ENCODE measurements at regions not wholly inside any gene's neighbourhood (a gene's known extent, or its start where the extent isn't known, plus 50 kb on each side); places are given as distances from the start of the nearest gene placed in this dataset.

- Mint-ChIP-seq H3K4me1 (ENCODE audit: unreplicated experiment) (no peaks in the 10 kb centered on the region), H3K27me3 (ENCODE audit: unreplicated experiment) (no peaks in the 10 kb centered on the region), H3K9me3 (ENCODE audit: unreplicated experiment) (peaks cover 4% of the 10 kb centered on the region), H3K4me3 (ENCODE audit: unreplicated experiment) (no peak overlapping the region), H3K36me3 (ENCODE audit: unreplicated experiment) (no peaks in the 10 kb centered on the region), H3K27ac (ENCODE audit: unreplicated experiment) (no peak overlapping the region)
- DNase-seq (ENCODE audit: extremely low spot score, unreplicated experiment), result no peak
- TF ChIP-seq, protein P1, sequence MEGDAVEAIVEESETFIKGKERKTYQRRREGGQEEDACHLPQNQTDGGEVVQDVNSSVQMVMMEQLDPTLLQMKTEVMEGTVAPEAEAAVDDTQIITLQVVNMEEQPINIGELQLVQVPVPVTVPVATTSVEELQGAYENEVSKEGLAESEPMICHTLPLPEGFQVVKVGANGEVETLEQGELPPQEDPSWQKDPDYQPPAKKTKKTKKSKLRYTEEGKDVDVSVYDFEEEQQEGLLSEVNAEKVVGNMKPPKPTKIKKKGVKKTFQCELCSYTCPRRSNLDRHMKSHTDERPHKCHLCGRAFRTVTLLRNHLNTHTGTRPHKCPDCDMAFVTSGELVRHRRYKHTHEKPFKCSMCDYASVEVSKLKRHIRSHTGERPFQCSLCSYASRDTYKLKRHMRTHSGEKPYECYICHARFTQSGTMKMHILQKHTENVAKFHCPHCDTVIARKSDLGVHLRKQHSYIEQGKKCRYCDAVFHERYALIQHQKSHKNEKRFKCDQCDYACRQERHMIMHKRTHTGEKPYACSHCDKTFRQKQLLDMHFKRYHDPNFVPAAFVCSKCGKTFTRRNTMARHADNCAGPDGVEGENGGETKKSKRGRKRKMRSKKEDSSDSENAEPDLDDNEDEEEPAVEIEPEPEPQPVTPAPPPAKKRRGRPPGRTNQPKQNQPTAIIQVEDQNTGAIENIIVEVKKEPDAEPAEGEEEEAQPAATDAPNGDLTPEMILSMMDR (IDR thresholded peaks at IDR 0.05), result no peak
Measured at GRCh38 chr2:67851956-67852824, 210.6 kb downstream of the C1D start.

DNA sequence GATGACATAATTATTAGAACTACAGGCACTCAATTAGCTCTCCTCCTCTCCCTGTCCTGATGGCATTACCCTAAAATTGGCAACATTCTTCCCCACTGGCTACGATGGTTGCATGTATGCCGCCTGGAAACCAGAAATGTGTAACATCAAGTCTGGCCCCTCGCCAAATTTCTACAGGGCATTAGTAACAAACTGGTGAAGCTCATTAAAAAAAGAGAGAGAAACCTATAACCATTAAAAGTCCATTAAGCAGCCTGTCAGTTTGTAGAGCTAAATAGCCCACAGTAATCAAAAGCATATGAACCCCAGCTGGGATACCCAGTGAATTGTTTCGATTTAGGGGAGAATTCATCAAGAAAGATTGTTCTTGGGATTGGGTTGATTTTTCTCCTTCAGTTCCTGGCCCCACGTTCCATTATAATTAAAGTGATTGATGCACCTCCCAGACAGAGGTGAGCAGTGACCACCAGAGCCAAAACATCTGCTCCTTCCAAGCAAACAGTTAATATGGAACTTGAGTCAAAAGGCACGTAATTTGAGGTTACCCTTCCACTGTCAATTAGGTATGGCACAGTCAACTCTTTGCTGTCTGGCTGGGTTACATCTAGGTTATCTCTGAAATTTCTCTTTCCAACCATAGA lies 208.6 kb downstream of the C1D start:
- no peak overlapping the region for H3K4me3 Mint-ChIP-seq (ENCODE audit: unreplicated experiment)
- DNase-seq (ENCODE audit: extremely low spot score, unreplicated experiment), result no peak
- H3K9me3 Mint-ChIP-seq (ENCODE audit: unreplicated experiment), result peaks cover 4% of the 10 kb centered on the region
- no peaks in the 10 kb centered on the region for H3K36me3 Mint-ChIP-seq (ENCODE audit: unreplicated experiment)
- H3K27ac Mint-ChIP-seq (ENCODE audit: unreplicated experiment), result no peak overlapping the region
- H3K4me1 Mint-ChIP-seq (ENCODE audit: unreplicated experiment), result no peaks in the 10 kb centered on the region
- TF ChIP-seq, protein P1 (IDR thresholded peaks at IDR 0.05), result no peak
- H3K27me3 Mint-ChIP-seq (ENCODE audit: unreplicated experiment), result no peaks in the 10 kb centered on the region

GRCh38 chr2:67854798-67855197 lies 208.0 kb downstream of the C1D start:
- Mint-ChIP-seq H3K9me3 (ENCODE audit: unreplicated experiment) (peaks cover 4% of the 10 kb centered on the region), H3K4me3 (ENCODE audit: unreplicated experiment) (no peak overlapping the region), H3K27me3 (ENCODE audit: unreplicated experiment) (no peaks in the 10 kb centered on the region), H3K27ac (ENCODE audit: unreplicated experiment) (no peak overlapping the region), H3K4me1 (ENCODE audit: unreplicated experiment) (no peaks in the 10 kb centered on the region), H3K36me3 (ENCODE audit: unreplicated experiment) (no peaks in the 10 kb centered on the region)
- TF ChIP-seq, protein P1 (IDR thresholded peaks at IDR 0.05), result no peak
- no peak for DNase-seq (ENCODE audit: extremely low spot score, unreplicated experiment)

- Mint-ChIP-seq H3K27ac (ENCODE audit: unreplicated experiment) (no peak overlapping the region), H3K4me1 (ENCODE audit: unreplicated experiment) (no peaks in the 10 kb centered on the region), H3K27me3 (ENCODE audit: unreplicated experiment) (no peaks in the 10 kb centered on the region)
Measured at GRCh38 chr2:67856866-67857265, 205.9 kb downstream of the C1D start.

DNA sequence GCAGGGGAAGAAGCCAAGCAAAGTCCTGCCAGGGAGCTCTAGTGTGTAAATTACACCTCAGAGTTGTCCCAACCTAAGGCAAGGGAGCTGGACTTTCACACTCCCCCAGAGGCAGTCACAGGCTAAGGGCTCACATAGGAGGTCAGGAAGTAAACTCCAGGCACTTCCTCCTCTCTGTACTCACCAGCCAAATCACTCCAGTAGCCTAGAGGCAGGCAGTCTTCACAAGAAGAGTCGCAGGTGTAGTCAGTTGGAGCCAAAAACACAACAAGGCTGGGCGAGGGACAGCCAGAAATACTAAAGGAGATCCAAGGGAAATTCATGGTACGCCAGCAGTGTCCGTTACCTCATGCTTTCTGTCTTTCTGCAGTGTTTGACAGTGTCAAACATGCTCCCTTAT lies 205.0 kb downstream of the C1D start:
- Mint-ChIP-seq H3K9me3 (ENCODE audit: unreplicated experiment) (no peaks in the 10 kb centered on the region), H3K27ac (ENCODE audit: unreplicated experiment) (no peak overlapping the region), H3K4me1 (ENCODE audit: unreplicated experiment) (no peaks in the 10 kb centered on the region), H3K27me3 (ENCODE audit: unreplicated experiment) (no peaks in the 10 kb centered on the region), H3K4me3 (ENCODE audit: unreplicated experiment) (no peak overlapping the region), H3K36me3 (ENCODE audit: unreplicated experiment) (no peaks in the 10 kb centered on the region)
- TF ChIP-seq, protein P1 (IDR thresholded peaks at IDR 0.05), result no peak
- DNase-seq (ENCODE audit: extremely low spot score, unreplicated experiment), result no peak

More at GRCh38 chr2:67856866-67857265, 205.9 kb downstream of the C1D start:
- Mint-ChIP-seq H3K9me3 (ENCODE audit: unreplicated experiment) (no peaks in the 10 kb centered on the region), H3K36me3 (ENCODE audit: unreplicated experiment) (no peaks in the 10 kb centered on the region), H3K4me3 (ENCODE audit: unreplicated experiment) (no peak overlapping the region)
- TF ChIP-seq, protein P1 (IDR thresholded peaks at IDR 0.05), result no peak
- no peak for DNase-seq (ENCODE audit: extremely low spot score, unreplicated experiment)

All from osteocyte (in vitro differentiated cells).